Astrocyte of the spinal cord (primary cell): ENCODE measurements at regions not wholly inside any gene's neighbourhood (a gene's known extent, or its start where the extent isn't known, plus 50 kb on each side); places are given as distances from the start of the nearest gene placed in this dataset.

Source experiments
- DNase-seq: peaks from one replicate; pipeline ENCODE4 v3.0.0; 2011; ENCODE audit warnings: low read depth, low spot score
- H3K4me3 ChIP-seq: 2 replicates; pipeline ENCODE4 v1.5.1; 2011; ENCODE audit warnings: low read depth, mild to moderate bottlenecking, low read length, moderate library complexity
- CTCF ChIP-seq: IDR thresholded peaks from 2 replicates; pipeline ENCODE4 v1.5.1; 2012; ENCODE audit warnings: low read depth, mild to moderate bottlenecking, low read length, inconsistent platforms
- in situ Hi-C: cut with HindIII; loops from 2 replicates; pipeline ENCODE4 v1.10.0; 2017; ENCODE audit warnings: low sequenced_read_pairs

- TF ChIP-seq CTCF, result no peak
- in situ Hi-C loops, result no loop called here
- no peak overlapping the region for H3K4me3 ChIP-seq
- DNase-seq, result no peak
These were observed 63.1 kb downstream of the GSX1 start for GRCh38 chr13:27855381-27855780.

GRCh38 chr13:27857282-27857681 lies 62.5 kb upstream of the PDX1 start:
- TF ChIP-seq CTCF, result no peak
- DNase-seq, result no peak
- no peak overlapping the region for H3K4me3 ChIP-seq
- in situ Hi-C loops, result no loop called here

- no peak for DNase-seq
- no peak for TF ChIP-seq CTCF
- H3K4me3 ChIP-seq, result no peak overlapping the region
- in situ Hi-C loops, result no loop called here
These were observed 61.8 kb upstream of the PDX1 start for GRCh38 chr13:27858046-27858445.

GRCh38 chr13:27860743-27861142 lies 59.1 kb upstream of the PDX1 start:
- in situ Hi-C loops, result no loop called here
- TF ChIP-seq CTCF, result no peak
- H3K4me3 ChIP-seq, result no peak overlapping the region
- DNase-seq, result no peak

GRCh38 chr13:27861165-27861564 lies 58.6 kb upstream of the PDX1 start:
- in situ Hi-C loops, result no loop called here

GRCh38 chr13:27868641-27869435 lies 51.0 kb upstream of the PDX1 start:
- peak; percentile 1 for DNase-seq
- peak; percentile 52 for TF ChIP-seq CTCF
- in situ Hi-C loops, result no loop called here
- no peak overlapping the region for H3K4me3 ChIP-seq

More at GRCh38 chr13:27861165-27861564, 58.6 kb upstream of the PDX1 start:
- DNase-seq, result no peak
- no peak for TF ChIP-seq CTCF
- H3K4me3 ChIP-seq, result no peak overlapping the region
